Peyer's patch (tissue), 4 donors: ENCODE measurements at regions not wholly inside any gene's neighbourhood (a gene's known extent, or its start where the extent isn't known, plus 50 kb on each side); places are given as distances from the start of the nearest gene placed in this dataset.

Source experiments
- CTCF ChIP-seq, 6 experiments: fragments of 450-650 bp in 4 of 6; fragments of 200-600 bp in 2 of 6; sonication (generic) in 1 of 6; IDR thresholded peaks; one replicate each; pipeline ENCODE4 v1.5.1; 2017 to 2019; ENCODE audit warnings: antibody characterized with exemption in 6 of 6, mild to moderate bottlenecking in 3 of 6, moderate library complexity in 1 of 6
- POLR2A ChIP-seq, 2 donors: fragments of 450-650 bp; IDR thresholded peaks; one replicate each; pipeline ENCODE4 v1.5.1; 2017; ENCODE audit warnings: antibody characterized with exemption in 2 of 2, mild to moderate bottlenecking in 2 of 2, moderate library complexity in 2 of 2

- TF ChIP-seq CTCF (IDR thresholded peaks at IDR 0.05) (no peak), POLR2A (IDR thresholded peaks at IDR 0.05) (no peak)
Measured at GRCh38 chr5:1949253-1949652, 66.5 kb upstream of the IRX4 start.
